MM.1S (cell line): ENCODE measurements at regions not wholly inside any gene's neighbourhood (a gene's known extent, or its start where the extent isn't known, plus 50 kb on each side); places are given as distances from the start of the nearest gene placed in this dataset.

Source experiments
- EZH2phosphoT487 ChIP-seq: fragments of 300-600 bp; sonication (generic); IDR thresholded peaks from 2 replicates; pipeline ENCODE4 v1.6.1; 2018; ENCODE audit warnings: antibody characterized with exemption, low read length
- TF ChIP-seq, protein P1 (sequence below): fragments of 300-600 bp; sonication (generic); IDR thresholded peaks from 2 replicates; pipeline ENCODE4 v1.5.1; 2016; ENCODE audit warnings: antibody characterized with exemption, low read length, mixed read lengths

DNA sequence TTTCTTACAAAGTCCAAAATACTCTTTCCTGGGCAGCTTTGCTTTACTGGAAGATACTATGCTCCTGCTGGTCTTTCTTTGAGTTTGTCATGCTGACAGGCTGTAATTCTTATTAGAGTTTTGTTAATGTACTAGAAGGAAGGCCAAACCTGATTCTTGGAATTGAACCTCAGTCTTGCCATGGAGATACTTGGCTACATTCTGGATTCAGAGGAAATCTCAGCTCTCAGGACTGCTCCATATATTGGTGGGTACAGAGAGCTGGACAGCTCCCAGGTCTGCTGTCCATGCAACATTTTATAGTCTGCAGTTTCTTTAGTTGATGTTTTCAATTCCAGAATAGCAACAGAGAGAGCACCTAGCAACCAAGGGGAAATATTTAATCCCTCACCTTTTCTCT is 363.1 kb upstream of the STXBP6 start:
- TF ChIP-seq, protein P1, sequence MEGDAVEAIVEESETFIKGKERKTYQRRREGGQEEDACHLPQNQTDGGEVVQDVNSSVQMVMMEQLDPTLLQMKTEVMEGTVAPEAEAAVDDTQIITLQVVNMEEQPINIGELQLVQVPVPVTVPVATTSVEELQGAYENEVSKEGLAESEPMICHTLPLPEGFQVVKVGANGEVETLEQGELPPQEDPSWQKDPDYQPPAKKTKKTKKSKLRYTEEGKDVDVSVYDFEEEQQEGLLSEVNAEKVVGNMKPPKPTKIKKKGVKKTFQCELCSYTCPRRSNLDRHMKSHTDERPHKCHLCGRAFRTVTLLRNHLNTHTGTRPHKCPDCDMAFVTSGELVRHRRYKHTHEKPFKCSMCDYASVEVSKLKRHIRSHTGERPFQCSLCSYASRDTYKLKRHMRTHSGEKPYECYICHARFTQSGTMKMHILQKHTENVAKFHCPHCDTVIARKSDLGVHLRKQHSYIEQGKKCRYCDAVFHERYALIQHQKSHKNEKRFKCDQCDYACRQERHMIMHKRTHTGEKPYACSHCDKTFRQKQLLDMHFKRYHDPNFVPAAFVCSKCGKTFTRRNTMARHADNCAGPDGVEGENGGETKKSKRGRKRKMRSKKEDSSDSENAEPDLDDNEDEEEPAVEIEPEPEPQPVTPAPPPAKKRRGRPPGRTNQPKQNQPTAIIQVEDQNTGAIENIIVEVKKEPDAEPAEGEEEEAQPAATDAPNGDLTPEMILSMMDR = no peak
- no peak for TF ChIP-seq EZH2phosphoT487
